ENCODE measurements at regions not wholly inside any gene's neighbourhood (a gene's known extent, or its start where the extent isn't known, plus 50 kb on each side); places are given as distances from the start of the nearest gene placed in this dataset.

DNA sequence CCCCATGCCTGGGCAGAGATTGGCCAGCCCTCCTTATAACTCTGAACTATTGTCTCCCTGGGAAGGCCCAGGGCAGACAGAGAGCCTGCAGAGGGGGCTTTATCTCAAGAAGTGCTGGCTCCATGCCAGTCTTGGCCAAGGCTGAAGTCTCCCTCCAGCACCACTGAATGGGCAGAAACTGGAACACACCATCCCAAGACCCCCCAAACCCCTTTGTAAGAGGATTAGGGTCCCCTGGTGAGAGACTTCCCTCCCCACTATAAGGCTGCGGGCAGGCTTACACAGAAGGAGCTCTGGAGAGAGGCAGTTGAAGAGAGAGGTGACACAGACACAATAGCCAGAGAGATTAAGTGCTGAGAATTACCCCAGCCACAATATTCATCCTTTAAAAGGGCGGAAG lies 97.2 kb downstream of the NAV1 start:
- TF ChIP-seq, protein P1, sequence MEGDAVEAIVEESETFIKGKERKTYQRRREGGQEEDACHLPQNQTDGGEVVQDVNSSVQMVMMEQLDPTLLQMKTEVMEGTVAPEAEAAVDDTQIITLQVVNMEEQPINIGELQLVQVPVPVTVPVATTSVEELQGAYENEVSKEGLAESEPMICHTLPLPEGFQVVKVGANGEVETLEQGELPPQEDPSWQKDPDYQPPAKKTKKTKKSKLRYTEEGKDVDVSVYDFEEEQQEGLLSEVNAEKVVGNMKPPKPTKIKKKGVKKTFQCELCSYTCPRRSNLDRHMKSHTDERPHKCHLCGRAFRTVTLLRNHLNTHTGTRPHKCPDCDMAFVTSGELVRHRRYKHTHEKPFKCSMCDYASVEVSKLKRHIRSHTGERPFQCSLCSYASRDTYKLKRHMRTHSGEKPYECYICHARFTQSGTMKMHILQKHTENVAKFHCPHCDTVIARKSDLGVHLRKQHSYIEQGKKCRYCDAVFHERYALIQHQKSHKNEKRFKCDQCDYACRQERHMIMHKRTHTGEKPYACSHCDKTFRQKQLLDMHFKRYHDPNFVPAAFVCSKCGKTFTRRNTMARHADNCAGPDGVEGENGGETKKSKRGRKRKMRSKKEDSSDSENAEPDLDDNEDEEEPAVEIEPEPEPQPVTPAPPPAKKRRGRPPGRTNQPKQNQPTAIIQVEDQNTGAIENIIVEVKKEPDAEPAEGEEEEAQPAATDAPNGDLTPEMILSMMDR (conservative IDR thresholded peaks at IDR 0.05): no peak
- TF ChIP-seq EZH2 (IDR thresholded peaks at IDR 0.05; ENCODE audit: low read depth): no peak
